H9 (cell line): ENCODE measurements at regions not wholly inside any gene's neighbourhood (a gene's known extent, or its start where the extent isn't known, plus 50 kb on each side); places are given as distances from the start of the nearest gene placed in this dataset.

ENCODE experiments used
- DNase-seq: peaks from one replicate; pipeline ENCODE4 v3.0.0-alpha.2; 2017
- H2AFZ ChIP-seq: one replicate; pipeline ENCODE4 v1.6.1; 2013; ENCODE audit warnings: mild to moderate bottlenecking, low read length, control low read depth, moderate library complexity
- H2AK5ac ChIP-seq: 2 replicates; pipeline ENCODE4 v1.6.1; 2013; ENCODE audit warnings: low read length, control low read depth, mixed read lengths; ENCODE audit not compliant: insufficient read length
- H2BK120ac ChIP-seq: one replicate; pipeline ENCODE4 v1.6.1; 2013; ENCODE audit warnings: low read depth, mild to moderate bottlenecking, low read length, control low read depth, inconsistent platforms; ENCODE audit not compliant: poor library complexity, severe bottlenecking
- H2BK12ac ChIP-seq: 2 replicates; pipeline ENCODE4 v1.6.1; 2013; ENCODE audit warnings: low read length, control low read depth, mixed read lengths, low read depth; ENCODE audit not compliant: insufficient read length
- H2BK15ac ChIP-seq: 2 replicates; pipeline ENCODE4 v1.6.1; 2013; ENCODE audit warnings: low read depth, low read length, control low read depth
- H2BK20ac ChIP-seq: one replicate; pipeline ENCODE4 v1.6.1; 2013; ENCODE audit warnings: low read depth, mild to moderate bottlenecking, low read length, control low read depth, inconsistent platforms; ENCODE audit not compliant: poor library complexity, severe bottlenecking
- H2BK5ac ChIP-seq: 2 replicates; pipeline ENCODE4 v1.6.1; 2013; ENCODE audit warnings: low read length, control low read depth, mixed read lengths; ENCODE audit not compliant: insufficient read length
- H3K14ac ChIP-seq: 2 replicates; pipeline ENCODE4 v1.6.1; 2013; ENCODE audit warnings: low read length, control low read depth; ENCODE audit not compliant: insufficient read depth
- H3K18ac ChIP-seq: 2 replicates; pipeline ENCODE4 v1.6.1; 2013; ENCODE audit warnings: low read depth, mild to moderate bottlenecking, mixed read lengths, low read length, control low read depth; ENCODE audit not compliant: insufficient read length
- H3K23ac ChIP-seq: 2 replicates; pipeline ENCODE4 v1.6.1; 2013; ENCODE audit warnings: low read length, control low read depth, mixed read lengths, low read depth; ENCODE audit not compliant: insufficient read length
- H3K23me2 ChIP-seq: 2 replicates; pipeline ENCODE4 v1.6.1; 2013; ENCODE audit warnings: low read depth, mild to moderate bottlenecking, mixed read lengths, low read length, control low read depth; ENCODE audit not compliant: insufficient read length, poor library complexity, severe bottlenecking
- H3K27ac ChIP-seq: 2 replicates; pipeline ENCODE4 v1.5.1; 2013; ENCODE audit warnings: low read length, control low read depth, mixed read lengths, low read depth; ENCODE audit not compliant: insufficient read length
- H3K27me3 ChIP-seq: 2 replicates; pipeline ENCODE4 v1.6.1; 2013; ENCODE audit warnings: low read length, control low read depth, inconsistent platforms; ENCODE audit not compliant: insufficient read depth
- H3K4ac ChIP-seq: 2 replicates; pipeline ENCODE4 v1.6.1; 2013; ENCODE audit warnings: low read depth, mild to moderate bottlenecking, control low read depth, inconsistent platforms, low read length, moderate library complexity
- H3K4me1 ChIP-seq: 2 replicates; pipeline ENCODE4 v1.6.1; 2013; ENCODE audit warnings: low read length, control low read depth, inconsistent platforms; ENCODE audit not compliant: insufficient read depth
- H3K4me2 ChIP-seq: 2 replicates; pipeline ENCODE4 v1.6.1; 2013; ENCODE audit warnings: low read length, control low read depth, mixed read lengths; ENCODE audit not compliant: insufficient read length, insufficient read depth
- H3K56ac ChIP-seq: 2 replicates; pipeline ENCODE4 v1.6.1; 2013; ENCODE audit warnings: low read depth, mild to moderate bottlenecking, mixed read lengths, low read length, control low read depth; ENCODE audit not compliant: insufficient read length
- H3K79me1 ChIP-seq: 2 replicates; pipeline ENCODE4 v1.6.1; 2013; ENCODE audit warnings: low read depth, mild to moderate bottlenecking, moderate library complexity, low read length, control low read depth, inconsistent platforms; ENCODE audit not compliant: insufficient read depth, poor library complexity, severe bottlenecking
- H3K79me2 ChIP-seq: 2 replicates; pipeline ENCODE4 v1.6.1; 2013; ENCODE audit warnings: low read length, control low read depth, inconsistent platforms; ENCODE audit not compliant: insufficient read depth
- H3K9ac ChIP-seq: 2 replicates; pipeline ENCODE4 v1.6.1; 2013; ENCODE audit warnings: low read length, control low read depth, mixed read lengths; ENCODE audit not compliant: insufficient read length; ENCODE audit errors: extremely low read depth
- H3K9me3 ChIP-seq: one replicate; pipeline ENCODE4 v1.6.1; 2013; ENCODE audit warnings: low read depth, low read length, inconsistent platforms; ENCODE audit not compliant: control insufficient read depth
- H3T11ph ChIP-seq: one replicate; pipeline ENCODE4 v1.6.1; 2013; ENCODE audit warnings: mild to moderate bottlenecking, low read length, control low read depth, inconsistent platforms
- H4K20me1 ChIP-seq: one replicate; pipeline ENCODE4 v1.6.1; 2013; ENCODE audit not compliant: control insufficient read depth, insufficient read length, insufficient read depth
- H4K5ac ChIP-seq: 2 replicates; pipeline ENCODE4 v1.6.1; 2013; ENCODE audit warnings: low read depth, mild to moderate bottlenecking, mixed read lengths, low read length, control low read depth; ENCODE audit not compliant: insufficient read length
- H4K8ac ChIP-seq: replicated peaks from 2 replicates; pipeline ENCODE4 v1.6.1; 2013; ENCODE audit warnings: low read length, control low read depth, mixed read lengths, low read depth; ENCODE audit not compliant: insufficient read length
- H4K91ac ChIP-seq: 2 replicates; pipeline ENCODE4 v1.6.1; 2013; ENCODE audit warnings: low read depth, mild to moderate bottlenecking, moderate library complexity, mixed read lengths, low read length, control low read depth; ENCODE audit not compliant: insufficient read length
- H3K27ac Mint-ChIP-seq, 3 experiments: 2 replicates in 2 of 3; 3 replicates in 1 of 3; pipeline ENCODE4 v1.8.0; 2020 to 2021; ENCODE audit warnings: mixed read lengths in 3 of 3, mild to moderate bottlenecking in 1 of 3, moderate library complexity in 1 of 3
- H3K27me3 Mint-ChIP-seq: 2 replicates; pipeline ENCODE4 v1.8.0; 2021; ENCODE audit warnings: low read depth, mild to moderate bottlenecking, moderate library complexity, mixed read lengths
- H3K36me3 Mint-ChIP-seq, 3 experiments: 2 replicates in 2 of 3; 3 replicates in 1 of 3; pipeline ENCODE4 v1.8.0; 2020 to 2021; ENCODE audit warnings: low read depth in 3 of 3, mixed read lengths in 3 of 3; ENCODE audit not compliant: insufficient read depth in 1 of 3
- H3K4me1 Mint-ChIP-seq, 2 experiments: 2 replicates each; pipeline ENCODE4 v1.8.0; 2020; ENCODE audit warnings: mixed read lengths in 2 of 2
- H3K4me3 Mint-ChIP-seq, 2 experiments: 2 replicates in 1 of 2; 3 replicates in 1 of 2; pipeline ENCODE4 v1.8.0; 2020 to 2021; ENCODE audit warnings: mild to moderate bottlenecking in 2 of 2, mixed read lengths in 2 of 2, moderate library complexity in 1 of 2
- H3K9me3 Mint-ChIP-seq, 2 experiments: 2 replicates in 1 of 2; 3 replicates in 1 of 2; pipeline ENCODE4 v1.8.0; 2020; ENCODE audit warnings: mild to moderate bottlenecking in 2 of 2, mixed read lengths in 2 of 2, moderate library complexity in 1 of 2
- CTCF ChIP-seq: fragments of 200-600 bp; sonication (generic); conservative IDR thresholded peaks from 3 replicates; pipeline ENCODE4 v1.8.0; 2021; ENCODE audit warnings: antibody characterized with exemption, mild to moderate bottlenecking
- WGBS: extraction: QIAGEN DNeasy Blood & Tissue Kit; methylation state at CpG from one replicate; pipeline ENCODE4 v1.1.7; 2013; ENCODE audit warnings: missing lambda C conversion rate, low lambda C conversion rate, mixed read lengths; ENCODE audit not compliant: insufficient read length; ENCODE audit errors: extremely low coverage; 5-methylcytosine and 5-hydroxymethylcytosine counted together

- Mint-ChIP-seq H3K36me3 (no peaks in the 10 kb centered on the region), H3K9me3 (no peaks in the 10 kb centered on the region), H3K4me1 (peaks cover 5 to 7% of the 10 kb centered on the region in 2 experiments), H3K27ac (no peak overlapping the region), H3K4me3 (no peak overlapping the region), H3K27me3 (no peaks in the 10 kb centered on the region; the same call in 1 of the 2 replicates)
- no peak for TF ChIP-seq CTCF
- Histone ChIP-seq H3K79me1 (no peaks in the 10 kb centered on the region), H2AFZ (no peak overlapping the region), H3K9ac (no peak overlapping the region), H3T11ph (no peak overlapping the region), H3K4me1 (no peaks in the 10 kb centered on the region), H4K8ac (no peak overlapping the region), H4K91ac (no peak overlapping the region), H3K23ac (no peak overlapping the region), H3K56ac (no peak overlapping the region), H3K23me2 (no peaks in the 10 kb centered on the region), H3K18ac (no peak overlapping the region), H3K27me3 (no peaks in the 10 kb centered on the region), H3K14ac (no peak overlapping the region), H2BK12ac (no peak overlapping the region), H4K20me1 (no peaks in the 10 kb centered on the region), H2BK5ac (no peak overlapping the region), H3K4me2 (no peak overlapping the region), H2AK5ac (no peak overlapping the region), H4K5ac (no peak overlapping the region), H3K4ac (no peak overlapping the region), H2BK120ac (no peak overlapping the region), H3K9me3 (no peaks in the 10 kb centered on the region), H2BK15ac (no peak overlapping the region), H2BK20ac (no peak overlapping the region), H3K79me2 (no peaks in the 10 kb centered on the region), H3K27ac (no peak overlapping the region)
- no CpG with 5 or more reads among the region's 1 CpG for WGBS
- no peak for DNase-seq
Measured at GRCh38 chr6:143609972-143610371, 67.8 kb upstream of the PHACTR2 start.
